Dedifferentiated amniotic fluid mesenchymal stem cell (primary cell): ENCODE measurements at regions not wholly inside any gene's neighbourhood (a gene's known extent, or its start where the extent isn't known, plus 50 kb on each side); places are given as distances from the start of the nearest gene placed in this dataset.
"Not testable (repeated sequence)": the region's sequence is repeated elsewhere in the genome, so short reads cannot be mapped to it uniquely, and the experiment has no call there.

ENCODE experiments used
- DNase-seq: peaks from one replicate; pipeline ENCODE4 v3.0.0-alpha.2; 2016; ENCODE audit errors: extremely low spot score

- DNase-seq: no peak
Measured at GRCh38 chr6:4677011-4677750, 99.0 kb upstream of the CDYL start.

- no peak for DNase-seq
Measured at GRCh38 chr6:4676016-4676415, 100.2 kb upstream of the CDYL start.

DNA sequence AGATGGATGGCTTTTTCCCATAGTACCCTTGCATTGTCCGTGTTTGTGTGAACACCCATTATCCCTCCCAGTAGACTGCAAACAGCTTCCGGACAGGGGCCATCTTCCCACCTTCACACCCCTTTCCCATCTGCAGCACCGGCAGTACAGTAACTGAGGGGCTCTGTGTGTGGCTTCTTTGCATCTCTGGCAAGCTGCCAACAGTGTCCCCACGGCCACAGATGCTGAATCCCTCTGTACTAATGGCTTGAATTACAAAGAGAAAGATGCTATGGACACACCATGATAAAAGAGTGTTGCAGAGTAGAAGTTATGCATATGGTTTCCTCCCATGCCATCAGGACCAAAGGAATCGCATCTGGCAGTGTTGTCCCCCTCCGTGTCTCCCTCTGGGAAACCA, 101.1 kb upstream of the CDYL start:
- DNase-seq: no peak

DNA sequence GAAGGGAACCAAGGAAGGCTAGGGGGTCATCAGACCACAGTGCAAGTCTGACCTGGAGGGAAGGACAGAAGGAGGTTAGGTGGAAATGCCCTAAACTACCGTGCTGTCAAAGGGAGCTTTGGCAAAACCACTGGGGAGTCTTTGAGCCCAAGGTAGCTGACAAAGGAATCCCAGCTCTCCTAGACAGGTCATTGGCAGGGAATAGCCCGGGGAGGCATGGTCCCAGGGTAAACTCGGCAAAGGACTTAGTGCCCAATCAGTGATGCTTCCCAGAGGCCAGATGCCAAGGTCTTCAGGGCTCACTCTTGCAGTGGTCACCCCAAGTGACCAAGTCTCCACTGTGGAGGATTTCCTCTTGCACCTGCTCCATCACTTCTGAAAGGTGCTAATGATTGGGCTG, 102.3 kb upstream of the CDYL start:
- DNase-seq: no peak

DNA sequence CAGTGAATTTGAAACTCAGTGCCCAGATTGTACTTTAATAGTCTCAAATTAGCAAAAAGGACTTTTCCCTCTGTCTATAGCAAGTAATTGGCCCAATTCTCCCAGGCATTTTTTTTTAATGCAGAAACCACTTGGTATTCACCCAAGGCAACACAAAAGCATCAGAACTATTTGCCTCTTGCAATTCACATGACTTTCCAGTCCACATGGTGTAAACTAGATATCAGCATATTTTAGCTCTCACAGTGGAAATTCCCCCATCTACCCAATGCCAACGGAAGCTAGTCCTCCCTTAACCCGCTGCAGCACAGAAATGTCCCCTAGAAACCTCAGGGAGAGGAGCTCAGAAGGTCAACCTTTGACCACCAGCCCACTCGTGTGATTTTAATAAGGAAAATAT, 103.4 kb upstream of the CDYL start:
- peak; percentile 74 for DNase-seq

- no peak for DNase-seq
Measured at GRCh38 chr6:4671587-4672115, 104.6 kb upstream of the CDYL start.

DNA sequence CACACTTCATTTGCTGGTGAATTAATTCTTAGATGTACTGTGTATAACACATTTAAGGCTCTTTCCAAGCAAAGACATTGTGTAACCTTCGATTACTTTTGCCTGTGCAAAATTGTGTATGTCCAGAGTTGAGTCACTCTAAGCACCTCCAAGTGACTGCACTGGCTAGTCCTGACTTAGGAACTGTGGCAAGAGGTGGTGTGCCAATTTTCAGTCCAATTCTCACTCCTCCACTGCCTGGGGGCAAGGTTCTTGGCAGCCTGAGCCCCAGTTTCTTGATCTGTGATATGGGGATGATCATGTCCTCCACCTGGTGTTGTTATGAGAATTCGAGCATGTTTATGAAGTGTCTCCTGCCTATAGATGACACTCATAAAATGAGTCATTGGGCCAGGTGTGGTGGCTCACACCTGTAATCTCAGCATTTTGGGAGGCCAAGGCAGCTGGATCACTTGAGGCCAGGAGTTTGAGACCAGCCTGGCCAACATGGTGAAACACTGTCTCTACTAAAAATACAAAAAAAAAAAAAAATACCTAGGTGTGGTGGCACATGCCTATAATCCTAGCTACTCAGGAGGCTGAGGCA, 105.3 kb upstream of the CDYL start:
- DNase-seq: no peak

DNA sequence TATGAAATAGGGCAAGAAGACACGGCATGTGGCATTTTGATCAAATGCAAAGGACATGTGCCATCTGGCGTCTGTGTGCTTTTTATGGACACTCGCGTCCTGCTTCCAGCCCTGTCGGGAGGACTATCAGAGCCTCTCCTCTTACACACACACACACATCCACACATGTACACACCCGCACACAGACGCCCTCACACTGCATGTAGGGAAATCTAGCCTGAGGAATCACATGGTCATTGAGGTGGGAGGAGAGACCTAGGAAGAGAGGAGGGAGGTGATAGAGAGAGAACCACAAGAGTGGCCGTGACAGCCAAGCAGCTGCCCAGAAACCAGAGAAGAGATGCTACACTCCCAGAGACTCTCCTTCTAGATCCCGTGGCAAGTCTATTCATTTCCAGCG, 105.9 kb upstream of the CDYL start:
- no peak for DNase-seq

- no peak for DNase-seq
Measured at GRCh38 chr6:4668271-4669179, 107.7 kb upstream of the CDYL start.

- DNase-seq: no peak
Measured at GRCh38 chr6:4667591-4667990, 108.6 kb upstream of the CDYL start.

GRCh38 chr6:4666886-4667513, 109.2 kb upstream of the CDYL start:
- no peak for DNase-seq

DNA sequence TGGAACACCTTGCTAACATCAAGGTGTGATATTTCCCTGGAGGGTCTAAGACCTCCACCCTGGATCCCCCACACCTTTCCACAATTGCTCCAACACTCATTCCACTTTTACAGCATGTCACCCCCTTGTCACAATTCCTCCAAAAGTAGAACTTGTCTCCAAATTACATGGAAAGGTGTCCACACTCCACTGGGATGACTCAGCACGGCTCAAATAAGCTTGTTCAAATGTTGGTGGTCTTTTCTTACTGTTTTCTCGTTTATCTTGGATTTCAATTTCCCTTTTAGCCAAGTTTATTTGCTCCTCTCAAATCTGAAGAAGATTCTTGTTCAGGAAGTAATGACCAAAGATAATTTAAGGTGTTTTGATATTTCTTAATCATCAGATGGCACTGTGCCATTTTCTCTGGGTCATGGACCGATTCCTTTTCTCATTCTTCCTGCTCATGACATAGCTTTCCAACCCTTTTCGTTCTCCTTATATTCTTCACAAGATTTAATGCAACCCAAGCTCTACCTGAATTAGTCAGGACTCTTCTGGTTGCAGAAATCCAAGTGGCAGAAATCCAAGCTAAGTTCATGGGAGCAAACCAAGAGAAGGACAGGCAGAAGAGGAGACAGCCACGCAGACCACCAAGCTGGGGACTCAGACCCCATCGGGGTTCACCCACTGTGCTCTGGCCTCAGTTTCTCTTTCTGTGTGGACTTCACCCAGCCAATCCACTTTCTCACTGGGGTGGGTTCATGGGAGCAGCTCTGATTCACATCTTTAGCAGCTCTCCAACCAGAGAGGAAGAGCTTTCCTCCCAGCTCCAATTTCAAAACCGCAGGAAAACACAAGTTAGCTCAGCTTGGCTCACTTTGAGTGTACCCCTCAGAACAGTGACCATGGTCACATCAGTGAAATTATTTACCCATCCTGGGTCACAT, 110.5 kb upstream of the CDYL start:
- DNase-seq: peak; percentile 48

GRCh38 chr6:4664911-4665310, 111.3 kb upstream of the CDYL start:
- no peak for DNase-seq

DNA sequence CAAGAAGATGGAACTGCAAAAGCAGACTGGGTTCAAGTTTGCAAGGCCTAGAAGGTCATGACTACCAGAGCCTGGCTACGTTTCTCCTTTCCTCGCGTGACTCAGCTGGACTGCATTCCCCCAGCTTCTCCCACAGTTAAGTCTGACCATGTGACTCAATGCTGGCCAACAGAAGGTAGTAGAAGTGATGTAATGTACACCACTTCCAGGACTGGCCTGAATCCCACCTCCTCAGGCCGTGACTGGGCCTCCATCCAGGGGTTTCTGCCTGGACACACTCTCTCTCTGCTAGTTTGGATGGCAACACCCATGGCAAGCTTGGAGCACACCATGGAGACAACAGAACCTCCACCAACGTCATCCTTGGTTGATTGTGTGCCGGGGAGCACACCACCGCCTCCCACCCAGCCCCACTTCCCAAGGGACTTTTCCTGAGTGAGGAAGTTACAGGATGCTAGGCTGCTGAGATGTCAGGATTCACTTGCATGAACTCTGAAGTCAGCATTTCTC, 112.0 kb upstream of the CDYL start:
- DNase-seq: no peak

GRCh38 chr6:4662886-4663285, 113.3 kb upstream of the CDYL start:
- no peak for DNase-seq

GRCh38 chr6:4661391-4661790, 114.8 kb upstream of the CDYL start:
- no peak for DNase-seq

- no peak for DNase-seq
Measured at GRCh38 chr6:4660377-4661321, 115.6 kb upstream of the CDYL start.

- not testable (repeated sequence) for DNase-seq
Measured at GRCh38 chr6:4659719-4660118, 116.5 kb upstream of the CDYL start.

GRCh38 chr6:4658486-4658885, 117.7 kb upstream of the CDYL start:
- DNase-seq: no peak

DNA sequence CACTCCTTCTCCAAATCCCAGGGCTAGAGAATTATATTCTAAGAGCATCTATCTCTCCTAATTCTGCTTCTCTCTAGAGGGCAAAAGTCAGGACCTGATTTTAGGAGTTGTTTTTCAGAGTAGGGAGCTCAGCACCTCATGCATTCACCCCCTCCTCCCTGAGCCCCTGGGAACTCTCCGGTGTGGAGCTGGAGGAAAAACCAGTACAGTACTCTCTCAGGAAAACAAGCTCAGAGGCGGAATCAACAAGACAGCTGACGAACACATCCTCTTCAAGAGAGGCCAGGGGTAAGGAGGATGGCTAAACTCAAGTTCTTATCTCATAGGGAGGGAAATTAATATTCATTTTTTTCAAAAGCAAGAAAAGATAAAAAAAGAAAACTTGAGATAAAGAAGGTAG, 120.1 kb upstream of the CDYL start:
- DNase-seq: no peak
